Stimulated activated naive B cell treated with anti-CD40 and anti-IgM and Interleukin-4, amounts not matched to agents 10 μg/mL and 1 μg/mL and 100 μg/mL, for 72 hours (primary cell): ENCODE measurements at regions not wholly inside any gene's neighbourhood (a gene's known extent, or its start where the extent isn't known, plus 50 kb on each side); places are given as distances from the start of the nearest gene placed in this dataset.

Source experiments
- ATAC-seq, 2 donors: fragments of 150-1000 bp; cut with Tn5 transposase; replicated peaks; 2 replicates each; pipeline ENCODE4 v1.10.0; 2021; ENCODE audit warnings: moderate library complexity in 1 of 2
- DNase-seq: peaks from one replicate; pipeline ENCODE4 v3.0.0; 2021
- H3K27ac Mint-ChIP-seq: one replicate; pipeline ENCODE4 v1.8.0; 2022; ENCODE audit warnings: mild to moderate bottlenecking, mixed read lengths
- H3K27me3 Mint-ChIP-seq, 2 donors: one replicate each; pipeline ENCODE4 v1.8.0; 2022; ENCODE audit warnings: mixed read lengths in 2 of 2
- H3K36me3 Mint-ChIP-seq, 2 donors: one replicate each; pipeline ENCODE4 v1.8.0; 2022; ENCODE audit warnings: mixed read lengths in 2 of 2, mild to moderate bottlenecking in 1 of 2
- H3K4me1 Mint-ChIP-seq, 2 donors: one replicate each; pipeline ENCODE4 v1.8.0; 2022; ENCODE audit warnings: mixed read lengths in 2 of 2, mild to moderate bottlenecking in 1 of 2
- H3K4me3 Mint-ChIP-seq, 2 donors: one replicate each; pipeline ENCODE4 v1.8.0; 2022; ENCODE audit warnings: mild to moderate bottlenecking in 2 of 2, mixed read lengths in 2 of 2, moderate library complexity in 1 of 2
- H3K9me3 Mint-ChIP-seq, 2 donors: one replicate each; pipeline ENCODE4 v1.8.0; 2022; ENCODE audit warnings: mixed read lengths in 2 of 2, mild to moderate bottlenecking in 1 of 2

DNA sequence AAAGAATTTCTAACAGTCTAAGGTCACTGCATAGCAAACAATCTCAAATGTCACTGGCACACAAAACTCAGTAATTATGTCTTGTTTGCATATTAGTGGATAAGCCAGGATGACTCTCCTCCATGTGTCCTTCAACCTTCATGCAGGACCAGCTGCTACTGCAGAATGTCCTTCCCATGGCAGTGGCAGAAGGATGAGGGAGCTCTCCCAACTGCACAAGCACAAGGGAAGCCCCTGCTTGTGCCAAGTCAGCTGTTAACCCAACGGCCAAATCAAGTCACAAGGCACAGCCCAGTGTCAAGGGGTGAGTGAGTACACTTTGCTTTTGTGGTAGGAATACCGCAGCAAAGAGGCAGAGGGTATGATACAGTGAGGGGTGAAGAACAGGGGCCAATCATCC, 59.3 kb upstream of the VWC2 start:
- no peak overlapping the region for H3K4me3 Mint-ChIP-seq
- H3K27ac Mint-ChIP-seq, result no peak overlapping the region
- no peaks in the 10 kb centered on the region for H3K27me3 Mint-ChIP-seq
- ATAC-seq, result no peak
- no peak for DNase-seq
- H3K4me1 Mint-ChIP-seq, result no peaks in the 10 kb centered on the region
- H3K36me3 Mint-ChIP-seq, result no peaks in the 10 kb centered on the region
- no peaks in the 10 kb centered on the region for H3K9me3 Mint-ChIP-seq

DNA sequence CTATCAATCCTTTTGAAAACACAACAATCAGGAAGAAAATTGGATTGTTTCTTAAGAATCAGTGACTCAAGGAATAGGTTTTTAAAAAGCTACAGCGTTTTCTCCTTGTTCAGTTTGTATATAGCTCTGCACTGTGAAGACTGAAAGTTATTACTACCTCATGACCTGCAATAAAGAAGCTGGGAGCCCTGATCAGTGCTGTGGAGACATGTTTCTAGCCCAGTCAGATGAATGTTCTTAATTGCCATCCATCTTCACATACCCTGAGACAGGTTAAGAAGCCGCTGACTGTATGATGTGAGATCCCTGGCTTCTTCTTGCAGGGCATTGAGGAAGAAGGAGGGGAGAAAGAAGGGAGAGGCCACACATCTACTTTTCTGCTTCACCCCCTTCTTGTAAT, 58.0 kb upstream of the VWC2 start:
- DNase-seq, result no peak
- no peaks in the 10 kb centered on the region for H3K4me1 Mint-ChIP-seq
- H3K27ac Mint-ChIP-seq, result no peak overlapping the region
- ATAC-seq, result no peak
- no peak overlapping the region for H3K4me3 Mint-ChIP-seq
- H3K9me3 Mint-ChIP-seq, result peaks cover 0 to 2% of the 10 kb centered on the region in 2 donors
- H3K27me3 Mint-ChIP-seq, result no peaks in the 10 kb centered on the region
- H3K36me3 Mint-ChIP-seq, result no peaks in the 10 kb centered on the region

DNA sequence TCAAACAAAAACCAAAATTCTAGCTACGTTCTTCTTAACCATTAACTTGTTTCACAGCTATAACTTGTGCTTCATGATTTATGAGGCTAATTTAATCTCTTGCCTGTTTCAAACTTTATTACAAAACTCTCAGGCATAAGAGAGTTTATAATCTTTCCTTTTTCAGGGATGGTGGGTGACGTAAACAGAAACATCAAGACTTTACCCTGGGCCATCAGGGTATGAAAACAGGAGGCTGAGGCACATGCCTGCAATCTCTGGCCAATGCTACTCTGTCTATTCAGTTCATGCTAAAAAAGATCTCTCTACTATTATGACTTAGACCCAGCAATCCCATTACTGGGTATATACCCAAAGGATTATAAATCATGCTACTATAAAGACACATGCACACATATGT, 55.9 kb upstream of the VWC2 start:
- no peaks in the 10 kb centered on the region for H3K4me1 Mint-ChIP-seq
- no peak for DNase-seq
- ATAC-seq, result no peak
- no peaks in the 10 kb centered on the region for H3K27me3 Mint-ChIP-seq
- no peaks in the 10 kb centered on the region for H3K36me3 Mint-ChIP-seq
- H3K9me3 Mint-ChIP-seq, result peaks cover 0 to 2% of the 10 kb centered on the region in 2 donors
- H3K27ac Mint-ChIP-seq, result no peak overlapping the region
- H3K4me3 Mint-ChIP-seq, result no peak overlapping the region

- H3K9me3 Mint-ChIP-seq, result peaks cover 0 to 2% of the 10 kb centered on the region in 2 donors
- H3K4me1 Mint-ChIP-seq, result no peaks in the 10 kb centered on the region
- DNase-seq (no peak), ATAC-seq (no peak)
- H3K4me3 Mint-ChIP-seq, result no peak overlapping the region
- H3K27me3 Mint-ChIP-seq, result no peaks in the 10 kb centered on the region
- no peak overlapping the region for H3K27ac Mint-ChIP-seq
- no peaks in the 10 kb centered on the region for H3K36me3 Mint-ChIP-seq
Observed at GRCh38 chr7:49718760-49719159, 54.7 kb upstream of the VWC2 start.

- Mint-ChIP-seq H3K4me3 (no peak overlapping the region), H3K9me3 (peaks cover 0 to 2% of the 10 kb centered on the region in 2 donors), H3K27me3 (no peaks in the 10 kb centered on the region), H3K36me3 (no peaks in the 10 kb centered on the region), H3K4me1 (no peaks in the 10 kb centered on the region), H3K27ac (no peak overlapping the region)
- DNase-seq (no peak), ATAC-seq (no peak)
Observed at GRCh38 chr7:49721441-49721840, 52.0 kb upstream of the VWC2 start.
